Stomach (tissue), 8 donors: ENCODE measurements at regions not wholly inside any gene's neighbourhood (a gene's known extent, or its start where the extent isn't known, plus 50 kb on each side); places are given as distances from the start of the nearest gene placed in this dataset.
"Not testable (repeated sequence)": the region's sequence is repeated elsewhere in the genome, so short reads cannot be mapped to it uniquely, and the experiment has no call there.

Experiments
- DNase-seq, 2 donors: peaks; one replicate each; pipeline versions ENCODE4 v3.0.0 to v3.0.0-alpha.2; 2013 to 2019
- H3K27ac ChIP-seq, 5 donors: fragments of 200-600 bp in 4 of 5; sonication (generic) in 4 of 5; one replicate each; pipeline ENCODE4 v1.5.1; 2013 to 2019; ENCODE audit warnings: mild to moderate bottlenecking in 1 of 5, moderate library complexity in 1 of 5
- H3K27me3 ChIP-seq, 3 donors: fragments of 200-600 bp; sonication (generic); one replicate each; pipeline ENCODE4 v1.5.1; 2017 to 2019; ENCODE audit warnings: mixed run types in 1 of 3
- H3K36me3 ChIP-seq, 4 donors: fragments of 200-600 bp; sonication (generic); 1 replicate in 3 of 4; 2 replicates in 1 of 4; pipeline ENCODE4 v1.5.1; 2016 to 2019
- H3K4me1 ChIP-seq, 4 donors: fragments of 200-600 bp; sonication (generic); one replicate each; pipeline ENCODE4 v1.5.1; 2016 to 2019
- H3K4me3 ChIP-seq, 4 donors: fragments of 200-600 bp; sonication (generic) in 3 of 4; one replicate each; pipeline ENCODE4 v1.5.1; 2016 to 2019; ENCODE audit warnings: mild to moderate bottlenecking in 1 of 4
- H3K9me3 ChIP-seq, 4 donors: fragments of 200-600 bp; sonication (generic); one replicate each; pipeline ENCODE4 v1.5.1; 2016 to 2019
- WGBS, 5 donors: extraction: QIAGEN DNeasy Blood & Tissue Kit in 3 of 5; methylation state at CpG; one replicate each; pipeline versions ENCODE4 v1.1.5 to v1.1.7; 2013 to 2018; 5-methylcytosine and 5-hydroxymethylcytosine counted together
- intact Hi-C: fragments of 100-400 bp; cut with DNase I; formaldehyde crosslinking; loops from one replicate; pipeline ENCODE4 v1.15.1; 2023; ENCODE audit warnings: low total_unique reads
- small RNA-seq, 4 donors: library from RNA; depleted of rRNA; stranded (forward); fragments of <200 nt; gene quantifications; one replicate each; pipeline ENCODE3, GENCODE V24; 2016
- donor health status: healthy with polysubstance abuse.
- donor health status: Bipolar disorder and iron deficiency.
- donor health status: healthy.

DNA sequence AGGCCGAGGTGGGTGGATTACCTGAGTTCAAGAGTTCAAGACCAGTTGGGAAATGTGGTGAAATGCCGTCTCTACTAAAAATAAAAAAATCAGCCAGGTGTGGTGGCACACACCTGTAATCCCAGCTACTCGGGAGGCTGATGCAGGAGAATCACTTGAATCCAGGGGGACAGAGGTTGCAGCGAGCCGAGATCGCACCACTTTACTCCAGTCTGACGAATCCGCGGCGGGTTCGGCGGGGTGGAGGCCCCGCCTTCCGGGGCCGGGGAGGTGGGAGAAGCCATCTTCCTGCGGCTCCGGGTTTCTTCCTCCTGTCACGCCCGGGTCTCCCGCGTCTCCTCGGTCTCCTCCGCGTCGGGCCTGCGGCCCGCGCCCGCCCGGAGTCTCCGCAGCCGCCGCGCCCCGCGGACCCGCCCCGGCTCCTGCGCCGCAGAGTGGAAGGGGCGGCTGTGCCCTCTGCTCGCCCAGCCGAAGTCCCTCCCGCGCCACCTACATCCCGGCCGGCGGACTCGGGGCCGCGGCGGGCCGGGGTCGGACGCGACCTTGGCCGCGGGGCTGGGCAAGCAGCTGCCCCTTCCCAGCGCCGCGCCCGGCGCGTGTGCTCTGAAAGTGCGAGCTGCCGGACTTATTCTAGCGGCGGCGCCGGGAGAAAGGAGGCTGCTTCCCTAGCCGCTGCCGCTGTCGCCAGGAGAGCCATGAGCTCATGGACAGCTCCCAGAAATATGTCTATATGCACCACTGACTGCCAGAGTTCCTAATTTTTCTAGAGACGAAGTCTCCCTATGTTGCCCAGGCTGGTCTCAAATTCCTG lies 97.2 kb downstream of the LAT start:
- H3K27ac ChIP-seq, result peak overlapping the region in 1 of 5 donors; percentile 72
- 5 to 25% (median 6%) methylated on average over 11 to 30 of the region's 74 CpGs for WGBS, 5 donors
- H3K4me3 ChIP-seq, result peak overlapping the region; percentile 30 to 38 (median 36)
- H3K36me3 ChIP-seq, result peaks cover 0 to 18% (median 7%) of the 10 kb centered on the region in 4 donors
- intact Hi-C loops, H3K27me3 ChIP-seq, H3K9me3 ChIP-seq, H3K4me1 ChIP-seq: not testable (repeated sequence)
- DNase-seq, result peak in 1 of 2 donors; percentile 36

- H3K27me3 ChIP-seq, result not testable (repeated sequence)
- H3K4me3 ChIP-seq, result peak overlapping the region; percentile 36 to 52 (median 42)
- WGBS, 5 donors, result 7 to 17% (median 12%) methylated on average over 31 to 37 of the region's 38 CpGs
Measured at GRCh38 chr16:29074554-29075402, 89.9 kb downstream of the LAT start.

DNA sequence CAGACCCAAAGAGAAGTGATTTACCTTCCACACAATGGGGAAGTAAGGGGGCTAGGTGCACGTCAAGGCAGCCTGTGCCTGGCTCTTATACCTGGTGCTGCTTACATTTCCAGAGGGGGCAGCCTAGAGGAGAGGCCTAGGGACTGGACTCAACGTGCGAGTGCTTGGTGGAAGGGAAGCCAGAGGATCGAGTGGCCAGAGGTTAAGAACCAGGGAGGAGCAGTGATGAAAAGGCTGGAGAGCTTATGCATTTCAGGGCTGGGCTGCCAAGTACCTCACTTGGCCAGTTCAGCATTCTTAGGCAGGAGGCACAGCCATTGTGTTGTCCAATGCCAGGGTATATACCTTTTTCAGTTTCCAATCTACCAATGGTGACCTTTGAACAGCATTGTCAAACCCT lies 77.4 kb downstream of the LAT start:
- H3K4me1 ChIP-seq, intact Hi-C loops, H3K36me3 ChIP-seq, H3K4me3 ChIP-seq, H3K27me3 ChIP-seq, H3K9me3 ChIP-seq, H3K27ac ChIP-seq, DNase-seq: not testable (repeated sequence)
- WGBS, 5 donors, result no CpG with 5 or more reads among the region's 4 CpGs

More at GRCh38 chr16:29074554-29075402, 89.9 kb downstream of the LAT start:
- H3K36me3 ChIP-seq, intact Hi-C loops, H3K9me3 ChIP-seq: not testable (repeated sequence)
- Histone ChIP-seq H3K4me1 (peaks cover 0 to 18% (median 9%) of the 10 kb centered on the region in 4 donors), H3K27ac (peak overlapping the region; percentile 47 to 88 (median 81))
- DNase-seq, result peak; percentile 33 to 67

GRCh38 chr16:29061467-29061921 lies 76.6 kb downstream of the LAT start:
- 86 to 94% (median 92%) methylated on average over 3 of the region's 7 CpGs; no CpG with 5 or more reads in 2 of the 5 donors for WGBS, 5 donors
- H3K36me3 ChIP-seq, H3K27me3 ChIP-seq, H3K4me1 ChIP-seq, H3K9me3 ChIP-seq, H3K4me3 ChIP-seq, intact Hi-C loops, H3K27ac ChIP-seq, DNase-seq: not testable (repeated sequence)

GRCh38 chr16:29060022-29060810 lies 75.4 kb downstream of the LAT start:
- WGBS, 5 donors, result 90 to 96% (median 93%) methylated on average over 20 to 35 of the region's 53 CpGs; no CpG with 5 or more reads in 1 of the 5 donors
- intact Hi-C loops, DNase-seq, H3K27ac ChIP-seq, H3K27me3 ChIP-seq, H3K4me1 ChIP-seq, H3K36me3 ChIP-seq, H3K9me3 ChIP-seq, H3K4me3 ChIP-seq: not testable (repeated sequence)

- H3K27ac ChIP-seq, H3K36me3 ChIP-seq, H3K4me1 ChIP-seq, DNase-seq, H3K9me3 ChIP-seq, H3K27me3 ChIP-seq, H3K4me3 ChIP-seq, intact Hi-C loops: not testable (repeated sequence)
- WGBS, 5 donors, result no CpG with 5 or more reads among the region's 5 CpGs
Measured at GRCh38 chr16:29059575-29059974, 74.7 kb downstream of the LAT start.

Small RNAs in the stretch of these regions (small RNA-seq; reads per million reads assigned to genes)
- gene AC025279.1, result 0 reads per million in 4 donors
- gene SNX29P2, result 0 reads per million in 4 donors
